Right lobe of liver (tissue), 6 donors: ENCODE measurements at regions not wholly inside any gene's neighbourhood (a gene's known extent, or its start where the extent isn't known, plus 50 kb on each side); places are given as distances from the start of the nearest gene placed in this dataset.

Experiments used
- ATAC-seq, 4 donors: fragments of 200-7000 bp; cut with Tn5 transposase; one replicate each; pipeline ENCODE4 v1.9.1; 2020; ENCODE audit warnings: mild to moderate bottlenecking in 4 of 4, moderate library complexity in 4 of 4
- DNase-seq, 3 donors: peaks; one replicate each; pipeline ENCODE4 v3.0.0-alpha.2; 2020
- H3K27ac ChIP-seq, 3 donors: fragments of 200-600 bp; one replicate each; pipeline ENCODE4 v1.8.0; 2022
- H3K27me3 ChIP-seq, 2 donors: fragments of 200-600 bp; one replicate each; pipeline ENCODE4 v1.8.0; 2022
- H3K36me3 ChIP-seq, 4 donors: fragments of 200-600 bp; sonication (generic) in 1 of 4; one replicate each; pipeline versions ENCODE4 v1.5.1 to v1.8.0; 2017 to 2022; ENCODE audit warnings: control low read depth in 1 of 4
- H3K4me1 ChIP-seq, 4 donors: fragments of 200-600 bp; sonication (generic) in 1 of 4; one replicate each; pipeline versions ENCODE4 v1.5.1 to v1.8.0; 2017 to 2022; ENCODE audit warnings: control low read depth in 1 of 4
- H3K4me3 ChIP-seq, 3 donors: fragments of 200-600 bp; one replicate each; pipeline ENCODE4 v1.8.0; 2022
- H3K9me3 ChIP-seq, 4 donors: fragments of 200-600 bp; sonication (generic) in 1 of 4; one replicate each; pipeline versions ENCODE4 v1.5.1 to v1.8.0; 2017 to 2022; ENCODE audit warnings: control low read depth in 1 of 4
- CTCF ChIP-seq, 4 donors: fragments of 200-600 bp in 3 of 4; fragments of 450-650 bp in 1 of 4; IDR thresholded peaks; one replicate each; pipeline versions ENCODE4 v1.5.1 to v1.8.0; 2016 to 2022; ENCODE audit warnings: antibody characterized with exemption in 4 of 4, mild to moderate bottlenecking in 2 of 4
- POLR2A ChIP-seq: fragments of 450-650 bp; IDR thresholded peaks from one replicate; pipeline ENCODE4 v1.6.1; 2017; ENCODE audit warnings: antibody characterized with exemption, mild to moderate bottlenecking
- WGBS: methylation state at CpG from one replicate; pipeline ENCODE4 v1.1.6; 2018; ENCODE audit warnings: low coverage, low lambda C conversion rate; ENCODE audit not compliant: insufficient coverage; ENCODE audit errors: missing lambda C conversion rate; 5-methylcytosine and 5-hydroxymethylcytosine counted together
- intact Hi-C, 2 donors: fragments of 100-400 bp; cut with DNase I; formaldehyde crosslinking; loops; one replicate each; pipeline versions ENCODE4 v1.11.2 to v1.14.1; 2022
- donor health status: DM: no; HTN: yes; CAD: no.
- donor health status: DM: no; HTN: no; CAD: no.
- donor health status: DM: no; HTN: no; CAD: no.
- donor health status: DM: no; HTN: yes; CAD: no.
- donor health status: DM: no; HTN: yes; CAD: no.

GRCh38 chr6:125480146-125480545, 178.4 kb upstream of the HDDC2 start:
- H3K27me3 ChIP-seq = no peaks in the 10 kb centered on the region
- DNase-seq (no peak), ATAC-seq (no peak)
- H3K4me3 ChIP-seq = no peak overlapping the region
- no peak overlapping the region for H3K27ac ChIP-seq
- no peaks in the 10 kb centered on the region for H3K36me3 ChIP-seq
- 56% methylated on average over 1 of the region's 2 CpGs for WGBS
- H3K4me1 ChIP-seq = no peaks in the 10 kb centered on the region
- TF ChIP-seq POLR2A (no peak), CTCF (IDR thresholded peaks at IDR 0.05) (no peak)
- intact Hi-C loops = no loop called here
- H3K9me3 ChIP-seq = no peaks in the 10 kb centered on the region

- H3K4me1 ChIP-seq = no peaks in the 10 kb centered on the region
- ATAC-seq (no peak), DNase-seq (no peak)
- H3K36me3 ChIP-seq = no peaks in the 10 kb centered on the region
- 79% methylated on average over 1 of the region's 1 CpG for WGBS
- intact Hi-C loops = no loop called here
- no peak overlapping the region for H3K27ac ChIP-seq
- TF ChIP-seq POLR2A (no peak), CTCF (IDR thresholded peaks at IDR 0.05) (no peak)
- no peaks in the 10 kb centered on the region for H3K9me3 ChIP-seq
- no peaks in the 10 kb centered on the region for H3K27me3 ChIP-seq
- H3K4me3 ChIP-seq = no peak overlapping the region
These were observed 178.8 kb upstream of the HDDC2 start for GRCh38 chr6:125480571-125480970.

- no peak overlapping the region for H3K27ac ChIP-seq
- H3K4me3 ChIP-seq = no peak overlapping the region
- WGBS = 71% methylated on average over 1 of the region's 1 CpG
- no peak for TF ChIP-seq CTCF (IDR thresholded peaks at IDR 0.05)
- TF ChIP-seq POLR2A = no peak
- no peaks in the 10 kb centered on the region for H3K4me1 ChIP-seq
- no peaks in the 10 kb centered on the region for H3K27me3 ChIP-seq
- no peak for DNase-seq
- no peak for ATAC-seq
- intact Hi-C loops = no loop called here
- H3K9me3 ChIP-seq = no peaks in the 10 kb centered on the region
- no peaks in the 10 kb centered on the region for H3K36me3 ChIP-seq
These were observed 179.3 kb upstream of the HDDC2 start for GRCh38 chr6:125481056-125481455.

GRCh38 chr6:125485757-125486156, 184.0 kb upstream of the HDDC2 start:
- Histone ChIP-seq H3K36me3 (no peaks in the 10 kb centered on the region), H3K9me3 (no peaks in the 10 kb centered on the region), H3K27me3 (no peaks in the 10 kb centered on the region), H3K4me3 (no peak overlapping the region), H3K27ac (no peak overlapping the region), H3K4me1 (no peaks in the 10 kb centered on the region)
- intact Hi-C loops = no loop called here
- 40% methylated on average over 3 of the region's 4 CpGs for WGBS
- no peak for TF ChIP-seq POLR2A
- TF ChIP-seq CTCF (IDR thresholded peaks at IDR 0.05) = no peak
- ATAC-seq (no peak), DNase-seq (no peak)

GRCh38 chr6:125486881-125487280, 185.1 kb upstream of the HDDC2 start:
- intact Hi-C loops = no loop called here
- 51% methylated on average over 2 of the region's 2 CpGs for WGBS
- Histone ChIP-seq H3K4me1 (no peaks in the 10 kb centered on the region), H3K27me3 (no peaks in the 10 kb centered on the region), H3K27ac (no peak overlapping the region), H3K9me3 (no peaks in the 10 kb centered on the region), H3K4me3 (no peak overlapping the region), H3K36me3 (no peaks in the 10 kb centered on the region)
- TF ChIP-seq POLR2A = no peak
- TF ChIP-seq CTCF (IDR thresholded peaks at IDR 0.05) = no peak
- no peak for ATAC-seq
- no peak for DNase-seq
